Bronchial epithelial cell (primary cell): ENCODE measurements at regions not wholly inside any gene's neighbourhood (a gene's known extent, or its start where the extent isn't known, plus 50 kb on each side); places are given as distances from the start of the nearest gene placed in this dataset.

Experiments used
- DNase-seq: peaks from one replicate; pipeline ENCODE4 v3.0.0-alpha.2; 2010; ENCODE audit warnings: low read depth
- FAIRE-seq: peaks from 2 replicates; lab custom pipeline; 2011; peaks lifted over from hg19 to GRCh38; lab: Jason Lieb, UNC
- H3K27me3 ChIP-seq: 2 replicates; pipeline ENCODE4 v1.5.1; 2011; ENCODE audit warnings: low read length; ENCODE audit not compliant: control insufficient read depth, insufficient read depth
- H3K36me3 ChIP-seq: 2 replicates; pipeline ENCODE4 v1.5.1; 2011; ENCODE audit warnings: low read length; ENCODE audit not compliant: control insufficient read depth, insufficient read depth
- H3K4me3 ChIP-seq: 2 replicates; pipeline ENCODE4 v1.5.1; 2011; ENCODE audit warnings: mild to moderate bottlenecking, low read depth, low read length, control low read depth
- CTCF ChIP-seq: IDR thresholded peaks from 2 replicates; pipeline ENCODE4 v1.5.1; 2011; ENCODE audit warnings: mild to moderate bottlenecking, moderate library complexity, low read length, control low read depth, inconsistent platforms; ENCODE audit not compliant: insufficient read depth, severe bottlenecking

- Histone ChIP-seq H3K4me3 (no peak overlapping the region), H3K36me3 (no peaks in the 10 kb centered on the region), H3K27me3 (no peaks in the 10 kb centered on the region)
- FAIRE-seq (no peak), DNase-seq (no peak)
- TF ChIP-seq CTCF, result no peak
Observed at GRCh38 chr2:62303788-62304187, 107.9 kb downstream of the B3GNT2 start.

- H3K27me3 ChIP-seq, result no peaks in the 10 kb centered on the region
- FAIRE-seq (no peak), DNase-seq (no peak)
- H3K4me3 ChIP-seq, result no peak overlapping the region
- no peak for TF ChIP-seq CTCF
- H3K36me3 ChIP-seq, result no peaks in the 10 kb centered on the region
Observed at GRCh38 chr2:62302631-62303435, 106.9 kb downstream of the B3GNT2 start.

- no peak for FAIRE-seq
- no peak for TF ChIP-seq CTCF
Observed at GRCh38 chr2:62300925-62301324, 105.0 kb downstream of the B3GNT2 start.

GRCh38 chr2:62297624-62298010 lies 101.7 kb downstream of the B3GNT2 start:
- TF ChIP-seq CTCF, result peak; percentile 23
- Histone ChIP-seq H3K36me3 (no peaks in the 10 kb centered on the region), H3K4me3 (no peak overlapping the region), H3K27me3 (no peaks in the 10 kb centered on the region)
- FAIRE-seq (no peak), DNase-seq (no peak)

More at GRCh38 chr2:62300925-62301324, 105.0 kb downstream of the B3GNT2 start:
- no peaks in the 10 kb centered on the region for H3K36me3 ChIP-seq
- H3K27me3 ChIP-seq, result no peaks in the 10 kb centered on the region
- no peak overlapping the region for H3K4me3 ChIP-seq
- no peak for DNase-seq

GRCh38 chr2:62296832-62297623 lies 101.1 kb downstream of the B3GNT2 start:
- Histone ChIP-seq H3K4me3 (no peak overlapping the region), H3K36me3 (no peaks in the 10 kb centered on the region), H3K27me3 (no peaks in the 10 kb centered on the region)
- TF ChIP-seq CTCF, result no peak
- no peak for DNase-seq
- no peak for FAIRE-seq
